ENCODE measurements at regions not wholly inside any gene's neighbourhood (a gene's known extent, or its start where the extent isn't known, plus 50 kb on each side); places are given as distances from the start of the nearest gene placed in this dataset.

GRCh38 chr1:184865831-184866230, 108.5 kb downstream of the NIBAN1 start:
- H3K9me3 ChIP-seq, result no peaks in the 10 kb centered on the region
- H3K27ac ChIP-seq, result peak overlapping the region in 3 of 5 donors; percentile 71 to 74 (median 72)
- peaks cover 19 to 67% (median 43%) of the 10 kb centered on the region in 4 donors for H3K4me1 ChIP-seq
- no peak for DNase-seq
- intact Hi-C loops (cut with DNase I; ENCODE audit: low total_unique reads), result no loop called here
- H3K27me3 ChIP-seq, result no peaks in the 10 kb centered on the region
- no peaks in the 10 kb centered on the region for H3K36me3 ChIP-seq
- no peak for TF ChIP-seq POLR2A (IDR thresholded peaks at IDR 0.05)
- TF ChIP-seq POLR2AphosphoS5 (IDR thresholded peaks at IDR 0.05), result no peak
- TF ChIP-seq CTCF (IDR thresholded peaks at IDR 0.05), result no peak
- no peak for TF ChIP-seq EP300 (IDR thresholded peaks at IDR 0.05)
- WGBS, 5 donors, result 63 to 81% (median 71%) methylated on average over 1 of the region's 1 CpG
- H3K4me3 ChIP-seq, result no peak overlapping the region

GRCh38 chr1:184861755-184862336, 107.2 kb upstream of the EDEM3 start:
- 28 to 55% (median 45%) methylated on average over 6 of the region's 6 CpGs for WGBS, 5 donors
- Histone ChIP-seq H3K4me1 (peaks cover 8 to 57% (median 39%) of the 10 kb centered on the region in 4 donors), H3K27me3 (no peaks in the 10 kb centered on the region), H3K36me3 (no peaks in the 10 kb centered on the region), H3K9me3 (no peaks in the 10 kb centered on the region), H3K4me3 (no peak overlapping the region), H3K27ac (peak overlapping the region; percentile 23 to 59 (median 45))
- peak; percentile 37 to 66 for DNase-seq
- peak in 1 of 3 donors; percentile 44 for TF ChIP-seq POLR2AphosphoS5 (IDR thresholded peaks at IDR 0.05)
- no peak for TF ChIP-seq CTCF (IDR thresholded peaks at IDR 0.05)
- no peak for TF ChIP-seq POLR2A (IDR thresholded peaks at IDR 0.05)
- intact Hi-C loops (cut with DNase I; ENCODE audit: low total_unique reads), result no loop called here

GRCh38 chr1:184860985-184861754, 106.5 kb upstream of the EDEM3 start:
- 34 to 52% (median 36%) methylated on average over 2 of the region's 2 CpGs for WGBS, 5 donors
- Histone ChIP-seq H3K27ac (peak overlapping the region; percentile 23 to 59 (median 45)), H3K4me3 (no peak overlapping the region), H3K9me3 (no peaks in the 10 kb centered on the region), H3K27me3 (no peaks in the 10 kb centered on the region), H3K4me1 (peaks cover 8 to 59% (median 32%) of the 10 kb centered on the region in 4 donors), H3K36me3 (no peaks in the 10 kb centered on the region)
- intact Hi-C loops (cut with DNase I; ENCODE audit: low total_unique reads), result no loop called here
- peak in 1 of 2 donors; percentile 59 for DNase-seq
- TF ChIP-seq CTCF (IDR thresholded peaks at IDR 0.05) (no peak), POLR2AphosphoS5 (IDR thresholded peaks at IDR 0.05) (no peak), EP300 (IDR thresholded peaks at IDR 0.05) (no peak), POLR2A (IDR thresholded peaks at IDR 0.05) (no peak)

DNA sequence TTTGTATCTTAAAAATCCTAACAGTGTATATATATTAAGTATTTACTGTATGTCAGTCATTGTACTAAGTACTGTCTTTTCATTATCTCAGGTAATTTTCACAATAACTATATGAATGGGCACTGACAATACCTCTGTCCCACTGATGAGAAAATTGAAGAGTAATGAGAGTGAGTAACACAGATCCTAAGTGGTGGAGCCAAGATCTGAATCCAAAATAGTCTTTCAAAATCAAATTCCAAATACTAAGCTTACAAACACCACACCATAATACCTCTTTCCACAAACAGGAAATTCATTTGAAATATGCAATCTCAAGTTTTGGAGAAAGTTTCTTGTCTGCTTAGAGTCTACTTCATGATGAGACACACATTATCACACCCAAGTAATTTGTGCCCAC, 105.9 kb upstream of the EDEM3 start:
- DNase-seq, result no peak
- H3K4me3 ChIP-seq, result no peak overlapping the region
- TF ChIP-seq CTCF (IDR thresholded peaks at IDR 0.05), result no peak
- no peak for TF ChIP-seq EP300 (IDR thresholded peaks at IDR 0.05)
- TF ChIP-seq POLR2AphosphoS5 (IDR thresholded peaks at IDR 0.05), result no peak
- no peak for TF ChIP-seq POLR2A (IDR thresholded peaks at IDR 0.05)
- H3K4me1 ChIP-seq, result peaks cover 8 to 55% (median 28%) of the 10 kb centered on the region in 4 donors
- peak overlapping the region in 3 of 5 donors; percentile 40 to 57 (median 45) for H3K27ac ChIP-seq
- no peaks in the 10 kb centered on the region for H3K36me3 ChIP-seq
- intact Hi-C loops (cut with DNase I; ENCODE audit: low total_unique reads), result no loop called here
- H3K9me3 ChIP-seq, result no peaks in the 10 kb centered on the region
- H3K27me3 ChIP-seq, result no peaks in the 10 kb centered on the region

Measured in stomach (tissue), 8 donors.